Stimulated activated memory B cell treated with anti-CD40 and anti-IgM and Interleukin-4, amounts not matched to agents 10 μg/mL and 1 μg/mL and 100 μg/mL, for 72 hours (primary cell): ENCODE measurements at regions not wholly inside any gene's neighbourhood (a gene's known extent, or its start where the extent isn't known, plus 50 kb on each side); places are given as distances from the start of the nearest gene placed in this dataset.

Experiments
- ATAC-seq: fragments of 150-1000 bp; cut with Tn5 transposase; 2 replicates; pipeline ENCODE4 v1.10.0; 2021
- H3K27ac Mint-ChIP-seq: one replicate; pipeline ENCODE4 v1.8.0; 2022; ENCODE audit warnings: mild to moderate bottlenecking, mixed read lengths
- H3K27me3 Mint-ChIP-seq: one replicate; pipeline ENCODE4 v1.8.0; 2022; ENCODE audit warnings: mixed read lengths
- H3K36me3 Mint-ChIP-seq: one replicate; pipeline ENCODE4 v1.8.0; 2022; ENCODE audit warnings: mixed read lengths
- H3K4me1 Mint-ChIP-seq: one replicate; pipeline ENCODE4 v1.8.0; 2022; ENCODE audit warnings: mixed read lengths
- H3K4me3 Mint-ChIP-seq: one replicate; pipeline ENCODE4 v1.8.0; 2022; ENCODE audit warnings: mild to moderate bottlenecking, moderate library complexity, mixed read lengths
- H3K9me3 Mint-ChIP-seq: one replicate; pipeline ENCODE4 v1.8.0; 2022; ENCODE audit warnings: mixed read lengths

GRCh38 chr5:39896104-39896503 is 471.3 kb upstream of the DAB2 start:
- Mint-ChIP-seq H3K4me1 (no peaks in the 10 kb centered on the region), H3K4me3 (no peak overlapping the region), H3K27me3 (no peaks in the 10 kb centered on the region), H3K9me3 (no peaks in the 10 kb centered on the region), H3K36me3 (no peaks in the 10 kb centered on the region), H3K27ac (no peak overlapping the region)
- no peak for ATAC-seq

- no peaks in the 10 kb centered on the region for H3K36me3 Mint-ChIP-seq
- no peaks in the 10 kb centered on the region for H3K27me3 Mint-ChIP-seq
- H3K9me3 Mint-ChIP-seq, result no peaks in the 10 kb centered on the region
- no peaks in the 10 kb centered on the region for H3K4me1 Mint-ChIP-seq
- H3K4me3 Mint-ChIP-seq, result no peak overlapping the region
- no peak for ATAC-seq
- no peak overlapping the region for H3K27ac Mint-ChIP-seq
Observed at GRCh38 chr5:39892708-39893107, 467.9 kb upstream of the DAB2 start.

- no peaks in the 10 kb centered on the region for H3K27me3 Mint-ChIP-seq
- H3K9me3 Mint-ChIP-seq, result no peaks in the 10 kb centered on the region
- no peaks in the 10 kb centered on the region for H3K36me3 Mint-ChIP-seq
- no peak overlapping the region for H3K4me3 Mint-ChIP-seq
- no peak overlapping the region for H3K27ac Mint-ChIP-seq
- no peak for ATAC-seq
- no peaks in the 10 kb centered on the region for H3K4me1 Mint-ChIP-seq
Observed at GRCh38 chr5:39891376-39891775, 466.6 kb upstream of the DAB2 start.

GRCh38 chr5:39880985-39881384 is 456.2 kb upstream of the DAB2 start:
- Mint-ChIP-seq H3K27ac (no peak overlapping the region), H3K36me3 (no peaks in the 10 kb centered on the region), H3K27me3 (no peaks in the 10 kb centered on the region), H3K4me3 (no peak overlapping the region), H3K9me3 (no peaks in the 10 kb centered on the region), H3K4me1 (no peaks in the 10 kb centered on the region)
- no peak for ATAC-seq

- ATAC-seq, result no peak
- Mint-ChIP-seq H3K36me3 (no peaks in the 10 kb centered on the region), H3K4me3 (no peak overlapping the region), H3K4me1 (no peaks in the 10 kb centered on the region), H3K27ac (no peak overlapping the region), H3K9me3 (no peaks in the 10 kb centered on the region), H3K27me3 (no peaks in the 10 kb centered on the region)
Observed at GRCh38 chr5:39877479-39877878, 452.7 kb upstream of the DAB2 start.

- no peak overlapping the region for H3K27ac Mint-ChIP-seq
- H3K9me3 Mint-ChIP-seq, result no peaks in the 10 kb centered on the region
- no peaks in the 10 kb centered on the region for H3K27me3 Mint-ChIP-seq
- no peaks in the 10 kb centered on the region for H3K36me3 Mint-ChIP-seq
- H3K4me3 Mint-ChIP-seq, result no peak overlapping the region
- H3K4me1 Mint-ChIP-seq, result no peaks in the 10 kb centered on the region
- ATAC-seq, result no peak
Observed at GRCh38 chr5:39876146-39876545, 451.4 kb upstream of the DAB2 start.

GRCh38 chr5:39870137-39870536 is 445.4 kb upstream of the DAB2 start:
- Mint-ChIP-seq H3K27me3 (peaks cover 14% of the 10 kb centered on the region), H3K4me1 (no peaks in the 10 kb centered on the region), H3K9me3 (peaks cover 12% of the 10 kb centered on the region), H3K27ac (no peak overlapping the region), H3K36me3 (no peaks in the 10 kb centered on the region), H3K4me3 (no peak overlapping the region)
- no peak for ATAC-seq

- Mint-ChIP-seq H3K4me1 (no peaks in the 10 kb centered on the region), H3K4me3 (no peak overlapping the region), H3K27ac (no peak overlapping the region), H3K36me3 (no peaks in the 10 kb centered on the region), H3K27me3 (peaks cover 14% of the 10 kb centered on the region), H3K9me3 (peaks cover 12% of the 10 kb centered on the region)
- ATAC-seq, result no peak
Observed at GRCh38 chr5:39869396-39869795, 444.6 kb upstream of the DAB2 start.

GRCh38 chr5:39867923-39868322 is 443.1 kb upstream of the DAB2 start:
- no peaks in the 10 kb centered on the region for H3K36me3 Mint-ChIP-seq
- peaks cover 12% of the 10 kb centered on the region for H3K9me3 Mint-ChIP-seq
- no peak overlapping the region for H3K27ac Mint-ChIP-seq
- H3K27me3 Mint-ChIP-seq, result peaks cover 14% of the 10 kb centered on the region
- no peak overlapping the region for H3K4me3 Mint-ChIP-seq
- no peak for ATAC-seq
- no peaks in the 10 kb centered on the region for H3K4me1 Mint-ChIP-seq

GRCh38 chr5:39863926-39864552 is 439.3 kb upstream of the DAB2 start:
- no peaks in the 10 kb centered on the region for H3K4me1 Mint-ChIP-seq
- H3K27ac Mint-ChIP-seq, result no peak overlapping the region
- ATAC-seq, result no peak
- H3K9me3 Mint-ChIP-seq, result peaks cover 3% of the 10 kb centered on the region
- no peaks in the 10 kb centered on the region for H3K36me3 Mint-ChIP-seq
- no peak overlapping the region for H3K4me3 Mint-ChIP-seq
- peaks cover 29% of the 10 kb centered on the region for H3K27me3 Mint-ChIP-seq

GRCh38 chr5:39857041-39857440 is 432.3 kb upstream of the DAB2 start:
- no peaks in the 10 kb centered on the region for H3K9me3 Mint-ChIP-seq
- peaks cover 26% of the 10 kb centered on the region for H3K27me3 Mint-ChIP-seq
- no peaks in the 10 kb centered on the region for H3K36me3 Mint-ChIP-seq
- no peaks in the 10 kb centered on the region for H3K4me1 Mint-ChIP-seq
- no peak overlapping the region for H3K27ac Mint-ChIP-seq
- no peak overlapping the region for H3K4me3 Mint-ChIP-seq
- ATAC-seq, result no peak

GRCh38 chr5:39854771-39855410 is 430.1 kb upstream of the DAB2 start:
- no peaks in the 10 kb centered on the region for H3K9me3 Mint-ChIP-seq
- peaks cover 15% of the 10 kb centered on the region for H3K27me3 Mint-ChIP-seq
- no peak overlapping the region for H3K27ac Mint-ChIP-seq
- no peak for ATAC-seq
- H3K36me3 Mint-ChIP-seq, result no peaks in the 10 kb centered on the region
- no peaks in the 10 kb centered on the region for H3K4me1 Mint-ChIP-seq
- no peak overlapping the region for H3K4me3 Mint-ChIP-seq

- no peak for ATAC-seq
- Mint-ChIP-seq H3K36me3 (no peaks in the 10 kb centered on the region), H3K4me3 (no peak overlapping the region), H3K27me3 (peaks cover 29% of the 10 kb centered on the region), H3K27ac (no peak overlapping the region), H3K9me3 (no peaks in the 10 kb centered on the region), H3K4me1 (no peaks in the 10 kb centered on the region)
Observed at GRCh38 chr5:39850291-39850690, 425.5 kb upstream of the DAB2 start.

GRCh38 chr5:39846144-39846543 is 421.4 kb upstream of the DAB2 start:
- H3K4me3 Mint-ChIP-seq, result no peak overlapping the region
- peaks cover 18% of the 10 kb centered on the region for H3K27me3 Mint-ChIP-seq
- no peaks in the 10 kb centered on the region for H3K36me3 Mint-ChIP-seq
- H3K4me1 Mint-ChIP-seq, result no peaks in the 10 kb centered on the region
- no peaks in the 10 kb centered on the region for H3K9me3 Mint-ChIP-seq
- ATAC-seq, result no peak
- no peak overlapping the region for H3K27ac Mint-ChIP-seq

GRCh38 chr5:39843767-39844166 is 419.0 kb upstream of the DAB2 start:
- Mint-ChIP-seq H3K4me1 (no peaks in the 10 kb centered on the region), H3K27me3 (peaks cover 5% of the 10 kb centered on the region), H3K4me3 (no peak overlapping the region), H3K36me3 (no peaks in the 10 kb centered on the region), H3K27ac (no peak overlapping the region), H3K9me3 (peaks cover 8% of the 10 kb centered on the region)
- ATAC-seq, result no peak

GRCh38 chr5:39835371-39835770 is 410.6 kb upstream of the DAB2 start:
- Mint-ChIP-seq H3K27ac (no peak overlapping the region), H3K9me3 (peaks cover 11% of the 10 kb centered on the region), H3K4me3 (no peak overlapping the region), H3K4me1 (no peaks in the 10 kb centered on the region), H3K36me3 (no peaks in the 10 kb centered on the region), H3K27me3 (no peaks in the 10 kb centered on the region)
- ATAC-seq, result no peak
